Mesodermal cell (in vitro differentiated cells): ENCODE measurements at regions not wholly inside any gene's neighbourhood (a gene's known extent, or its start where the extent isn't known, plus 50 kb on each side); places are given as distances from the start of the nearest gene placed in this dataset.

Source experiments
- H3K27ac ChIP-seq: 2 replicates; pipeline ENCODE4 v1.7.0; 2013; ENCODE audit warnings: mild to moderate bottlenecking, low read depth, low read length, moderate library complexity; ENCODE audit not compliant: severe bottlenecking
- H3K36me3 ChIP-seq: 2 replicates; pipeline ENCODE4 v1.7.1; 2013; ENCODE audit warnings: mild to moderate bottlenecking, low read length, moderate library complexity; ENCODE audit not compliant: control insufficient read depth, insufficient read depth
- H3K4me1 ChIP-seq: one replicate; pipeline ENCODE4 v1.7.1; 2013; ENCODE audit warnings: mild to moderate bottlenecking, low read length; ENCODE audit not compliant: insufficient read depth, control insufficient read depth, poor library complexity, severe bottlenecking
- H3K4me3 ChIP-seq: 2 replicates; pipeline ENCODE4 v1.7.0; 2013; ENCODE audit warnings: low read length, control low read depth, mild to moderate bottlenecking; ENCODE audit not compliant: insufficient read depth, poor library complexity, severe bottlenecking; ENCODE audit errors: extremely low read depth
- H3K9me3 ChIP-seq: 2 replicates; pipeline ENCODE4 v1.7.1; 2013; ENCODE audit warnings: mild to moderate bottlenecking, low read length, moderate library complexity; ENCODE audit not compliant: control insufficient read depth
- WGBS, 2 experiments: methylation state at CpG; one replicate each; pipeline ENCODE4 v1.1.5; 2013; ENCODE audit warnings: missing lambda C conversion rate in 2 of 2; ENCODE audit not compliant: insufficient coverage in 2 of 2; 5-methylcytosine and 5-hydroxymethylcytosine counted together

DNA sequence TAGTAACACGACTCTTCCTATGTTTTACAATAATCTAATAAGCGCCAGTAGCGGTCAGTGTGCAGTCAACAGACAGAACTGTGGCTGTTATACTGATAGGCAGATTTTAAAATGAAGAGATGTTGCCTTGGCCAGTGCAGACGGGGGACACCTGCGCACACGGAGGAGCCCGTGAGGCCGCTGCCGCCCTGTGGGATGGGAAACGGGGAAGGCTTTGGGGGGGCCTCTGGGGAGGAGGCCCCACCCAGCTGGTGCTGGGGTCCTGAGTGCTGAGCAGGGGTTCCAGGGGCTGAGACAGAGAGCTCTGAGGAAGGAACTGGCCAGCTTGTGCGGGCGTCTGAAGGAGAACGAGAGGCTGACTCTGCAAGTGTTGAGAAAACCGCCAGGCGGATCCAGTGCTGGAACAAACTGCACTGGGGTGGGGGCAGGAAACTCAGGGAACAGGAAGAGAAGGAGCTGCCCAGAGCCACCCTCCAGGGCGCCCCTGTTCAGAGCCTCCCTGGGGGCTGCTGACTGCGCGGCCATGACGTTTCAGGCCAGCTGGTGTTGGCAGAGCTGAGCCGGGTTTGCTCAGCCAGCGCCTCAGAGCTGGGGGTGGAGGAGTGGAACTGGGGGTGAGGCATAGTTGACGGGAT, 426.4 kb downstream of the TCERG1L start:
- Histone ChIP-seq H3K4me1 (no peaks in the 10 kb centered on the region), H3K4me3 (no peak overlapping the region), H3K27ac (no peak overlapping the region), H3K36me3 (no peaks in the 10 kb centered on the region), H3K9me3 (no peaks in the 10 kb centered on the region)
- 91% methylated on average over 15 to 16 of the region's 22 CpGs for WGBS, 2 experiments

DNA sequence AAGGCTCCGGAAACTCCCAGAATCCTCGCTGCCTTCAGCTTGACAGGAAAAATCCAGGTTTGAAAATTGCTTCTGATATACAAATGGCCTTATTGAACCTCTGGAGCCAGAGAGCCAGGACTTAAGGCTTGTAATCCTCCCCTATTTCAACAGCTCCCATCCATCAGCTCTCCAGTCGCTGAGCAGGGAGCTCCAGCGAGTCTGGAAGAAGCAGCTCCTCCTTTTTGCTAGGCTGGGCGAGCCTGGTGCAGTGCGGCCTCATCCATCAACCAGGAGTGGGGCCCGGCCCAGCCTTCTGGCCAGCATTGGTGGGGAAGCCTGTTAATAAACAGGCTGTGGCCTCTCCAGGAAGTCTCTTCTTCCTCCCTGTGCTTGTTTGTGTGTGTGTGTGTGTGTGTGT, 424.4 kb downstream of the TCERG1L start:
- Histone ChIP-seq H3K36me3 (no peaks in the 10 kb centered on the region), H3K27ac (no peak overlapping the region), H3K4me1 (no peaks in the 10 kb centered on the region), H3K9me3 (no peaks in the 10 kb centered on the region), H3K4me3 (no peak overlapping the region)
- 70 to 97% methylated on average over 4 of the region's 7 CpGs for WGBS, 2 experiments

DNA sequence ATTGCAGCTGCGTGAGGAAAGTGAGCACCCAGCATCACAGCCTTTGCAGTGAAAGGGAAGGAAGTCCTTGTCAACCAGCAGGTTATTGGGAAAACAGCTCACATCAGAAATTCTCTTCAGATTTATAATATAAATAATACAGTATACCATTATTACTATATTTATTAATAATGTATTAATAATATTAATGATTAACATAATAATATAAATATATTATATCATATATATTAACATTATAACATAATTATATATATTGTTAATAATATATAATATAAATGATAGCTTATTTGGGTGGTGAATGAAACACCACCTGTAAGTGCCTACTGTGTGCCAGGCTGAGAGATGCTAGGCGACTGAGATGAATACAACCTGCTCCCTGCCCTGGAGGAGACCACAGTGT, 423.0 kb downstream of the TCERG1L start:
- no peaks in the 10 kb centered on the region for H3K4me1 ChIP-seq
- 80 to 100% methylated on average over 1 of the region's 2 CpGs for WGBS, 2 experiments
- H3K27ac ChIP-seq, result no peak overlapping the region
- H3K36me3 ChIP-seq, result no peaks in the 10 kb centered on the region
- no peaks in the 10 kb centered on the region for H3K9me3 ChIP-seq
- H3K4me3 ChIP-seq, result no peak overlapping the region

DNA sequence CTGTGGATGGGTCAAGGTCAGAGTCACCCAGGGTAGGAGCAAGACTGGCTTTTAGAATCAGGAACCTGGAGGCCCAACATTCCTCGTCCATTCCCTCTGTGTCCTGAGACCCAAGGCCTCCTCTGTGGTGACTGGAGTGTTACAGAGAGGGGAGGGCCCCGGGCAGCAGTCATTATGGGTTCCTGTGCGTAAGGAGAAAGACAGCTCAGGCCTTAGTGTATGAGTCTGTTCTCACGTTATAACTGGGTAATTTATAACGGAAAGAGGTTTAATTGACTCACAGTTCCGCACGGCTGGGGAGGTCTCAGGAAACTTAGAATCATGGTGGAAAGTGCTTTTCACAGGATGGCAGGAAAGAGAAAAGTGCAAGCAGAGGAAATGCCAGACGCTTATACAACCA, 422.3 kb downstream of the TCERG1L start:
- WGBS, 2 experiments, result 87 to 88% methylated on average over 6 to 7 of the region's 8 CpGs
- H3K9me3 ChIP-seq, result no peaks in the 10 kb centered on the region
- H3K4me3 ChIP-seq, result no peak overlapping the region
- no peaks in the 10 kb centered on the region for H3K36me3 ChIP-seq
- no peak overlapping the region for H3K27ac ChIP-seq
- no peaks in the 10 kb centered on the region for H3K4me1 ChIP-seq

DNA sequence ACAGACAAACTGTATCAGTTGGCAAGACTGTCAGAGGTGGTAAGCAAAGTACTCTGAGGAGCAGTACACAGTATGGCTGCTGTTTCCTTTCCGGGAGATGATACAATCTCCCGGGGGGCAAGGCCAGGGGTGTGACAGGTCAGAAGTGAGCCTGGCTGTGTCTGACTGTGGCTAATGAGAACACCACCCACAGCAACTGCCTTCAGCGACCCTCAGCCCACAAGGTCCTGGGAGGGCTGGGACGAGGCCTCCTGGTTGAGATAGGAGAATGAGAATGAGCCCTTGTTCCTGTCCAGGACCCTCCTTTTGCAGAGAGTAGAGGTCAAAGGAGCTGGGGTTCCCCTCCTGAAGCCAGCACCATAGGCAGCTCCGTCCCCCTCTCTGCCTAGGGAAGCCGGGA, 421.7 kb downstream of the TCERG1L start:
- Histone ChIP-seq H3K9me3 (no peaks in the 10 kb centered on the region), H3K36me3 (no peaks in the 10 kb centered on the region), H3K4me3 (no peak overlapping the region), H3K4me1 (no peaks in the 10 kb centered on the region), H3K27ac (no peak overlapping the region)
- WGBS, 2 experiments, result 100% methylated on average over 4 of the region's 6 CpGs; no CpG with 5 or more reads in 1 of the 2 experiments

DNA sequence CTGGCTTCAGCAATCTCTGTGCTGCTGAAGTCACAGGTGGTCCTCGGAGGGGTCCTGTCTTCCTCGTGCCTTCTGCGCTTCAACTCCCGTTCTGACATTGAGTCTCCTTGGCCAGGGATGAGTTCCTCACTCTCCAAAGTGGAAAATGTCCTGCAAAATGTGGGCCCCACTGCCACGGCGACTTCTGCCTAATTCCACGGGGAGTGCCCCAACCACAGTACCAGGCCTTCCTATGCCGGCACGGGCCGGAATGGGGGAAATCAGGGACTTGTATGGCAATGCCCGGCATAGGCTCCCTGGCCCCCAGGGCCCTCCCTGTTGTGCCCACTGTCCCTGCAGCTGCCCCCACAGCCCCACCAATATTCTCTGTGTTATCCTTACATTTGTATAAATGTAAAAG, 420.5 kb downstream of the TCERG1L start:
- Histone ChIP-seq H3K27ac (no peak overlapping the region), H3K9me3 (no peaks in the 10 kb centered on the region), H3K4me1 (no peaks in the 10 kb centered on the region), H3K36me3 (no peaks in the 10 kb centered on the region), H3K4me3 (no peak overlapping the region)
- 96 to 97% methylated on average over 6 to 10 of the region's 11 CpGs for WGBS, 2 experiments

DNA sequence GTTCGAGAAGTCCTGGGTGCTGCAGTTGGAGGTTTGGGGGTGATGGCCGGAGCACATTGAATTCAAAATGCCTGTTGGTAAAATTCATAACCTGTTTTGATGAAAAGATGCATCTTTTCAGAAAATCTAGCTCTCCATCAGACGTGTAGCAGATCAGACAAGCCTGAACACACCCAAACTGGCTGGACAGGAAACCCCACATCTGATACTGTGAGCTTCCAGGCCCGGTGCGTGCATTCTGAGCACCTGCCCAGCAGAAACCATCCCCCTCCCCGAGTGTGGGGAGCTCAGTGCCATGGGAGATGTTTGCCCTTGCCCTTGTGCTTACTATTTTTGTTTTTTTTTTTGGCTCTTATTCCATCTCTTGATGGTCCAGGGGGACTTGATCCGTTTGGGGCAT, 417.1 kb downstream of the TCERG1L start:
- 89 to 90% methylated on average over 6 of the region's 7 CpGs for WGBS, 2 experiments
- Histone ChIP-seq H3K27ac (no peak overlapping the region), H3K4me1 (no peaks in the 10 kb centered on the region), H3K9me3 (no peaks in the 10 kb centered on the region), H3K36me3 (no peaks in the 10 kb centered on the region), H3K4me3 (no peak overlapping the region)

DNA sequence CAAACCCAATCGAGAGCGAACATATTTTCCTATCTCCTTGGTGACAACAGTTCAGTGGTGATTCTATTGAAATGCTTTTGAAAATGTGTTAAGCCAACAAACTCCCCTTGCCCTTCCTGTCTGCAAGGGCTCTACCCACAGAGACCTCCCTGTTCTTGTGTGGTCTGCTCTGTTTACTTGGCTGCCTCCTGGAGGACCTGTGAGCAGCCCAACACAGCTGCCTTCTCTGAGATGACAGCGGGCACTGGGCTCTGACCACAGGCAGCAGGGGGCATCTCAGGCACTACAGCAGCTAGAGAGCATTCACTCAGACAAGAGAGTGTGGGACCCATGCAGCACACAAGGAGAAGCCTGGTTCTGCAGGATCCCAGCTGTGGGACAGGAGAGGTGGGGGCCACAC, 416.4 kb downstream of the TCERG1L start:
- Histone ChIP-seq H3K4me1 (no peaks in the 10 kb centered on the region), H3K36me3 (no peaks in the 10 kb centered on the region), H3K4me3 (no peak overlapping the region), H3K27ac (no peak overlapping the region), H3K9me3 (no peaks in the 10 kb centered on the region)
- no CpG with 5 or more reads among the region's 3 CpGs for WGBS, 2 experiments

DNA sequence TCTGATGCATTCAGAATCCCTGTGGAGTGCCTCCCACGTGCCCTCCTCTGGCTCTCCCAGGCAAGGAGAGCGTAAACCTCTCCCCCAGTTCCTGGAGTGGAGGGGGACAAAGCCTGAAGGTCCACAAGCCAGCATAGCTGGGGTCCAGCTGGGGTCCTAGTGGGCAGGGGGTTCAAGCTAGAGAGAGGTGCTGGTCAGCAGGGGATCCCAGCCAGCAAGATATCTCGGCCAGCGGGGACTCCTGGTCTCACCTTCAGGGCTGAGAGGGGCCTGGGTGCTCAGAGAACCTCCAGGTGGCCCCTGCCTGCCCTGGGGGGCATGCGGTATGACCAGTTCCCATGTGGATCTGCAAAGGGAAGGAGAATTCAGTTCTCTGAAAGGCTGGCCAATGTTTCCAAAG, 413.7 kb downstream of the TCERG1L start:
- no peaks in the 10 kb centered on the region for H3K9me3 ChIP-seq
- no peak overlapping the region for H3K27ac ChIP-seq
- H3K36me3 ChIP-seq, result no peaks in the 10 kb centered on the region
- no peak overlapping the region for H3K4me3 ChIP-seq
- no peaks in the 10 kb centered on the region for H3K4me1 ChIP-seq
- 95 to 96% methylated on average over 3 of the region's 5 CpGs for WGBS, 2 experiments

DNA sequence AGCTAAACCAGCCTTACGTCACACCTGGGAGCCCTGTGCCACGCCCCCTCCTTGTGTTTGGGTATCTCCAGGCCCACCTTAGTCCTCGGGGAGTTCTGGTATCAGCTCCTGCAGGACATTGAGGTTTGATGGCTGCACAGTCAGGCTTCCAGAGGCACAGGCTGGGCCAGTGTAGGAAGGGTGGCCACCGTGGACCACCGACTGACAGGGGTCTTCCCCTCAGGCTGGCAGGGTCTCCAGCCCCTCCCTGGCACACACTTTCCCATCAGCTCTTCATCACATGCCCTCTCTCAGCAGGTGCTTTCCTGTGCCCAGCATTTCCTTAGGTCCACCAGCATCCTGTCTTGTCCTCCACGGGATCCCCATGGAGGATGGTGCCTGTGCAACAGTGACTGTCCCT, 413.1 kb downstream of the TCERG1L start:
- H3K4me1 ChIP-seq, result no peaks in the 10 kb centered on the region

DNA sequence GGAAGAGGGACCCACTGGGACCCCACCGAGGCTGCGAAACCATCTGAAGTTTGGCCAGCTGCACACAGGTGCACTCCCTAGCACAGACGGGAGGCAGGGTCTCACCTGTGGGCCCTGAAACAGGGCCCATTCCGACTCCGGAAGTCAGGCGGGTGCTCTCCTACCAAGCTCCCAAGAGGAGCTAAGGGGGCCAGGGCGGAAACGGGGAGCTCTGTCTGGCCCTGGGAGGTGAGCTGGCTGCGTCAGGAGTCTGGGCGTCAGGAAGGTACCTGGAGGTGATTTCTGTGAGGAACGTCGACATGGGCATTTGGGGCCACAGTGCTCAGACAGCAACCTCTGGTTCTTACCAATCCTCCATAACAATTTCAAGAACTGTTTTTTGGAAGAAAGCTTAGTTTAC, 411.7 kb downstream of the TCERG1L start:
- WGBS, 2 experiments, result 87 to 96% methylated on average over 9 to 10 of the region's 12 CpGs
- H3K27ac ChIP-seq, result no peak overlapping the region
- no peaks in the 10 kb centered on the region for H3K9me3 ChIP-seq
- H3K4me3 ChIP-seq, result no peak overlapping the region
- no peaks in the 10 kb centered on the region for H3K36me3 ChIP-seq
- no peaks in the 10 kb centered on the region for H3K4me1 ChIP-seq

More for the DNA sequence above, 413.1 kb downstream of the TCERG1L start:
- no peak overlapping the region for H3K27ac ChIP-seq
- H3K36me3 ChIP-seq, result no peaks in the 10 kb centered on the region
- WGBS, 2 experiments, result 81 to 91% methylated on average over 5 of the region's 6 CpGs
- H3K4me3 ChIP-seq, result no peak overlapping the region
- H3K9me3 ChIP-seq, result no peaks in the 10 kb centered on the region
